NOMO-1 treated with DMSO at 0.1 percent for 48 hours (cell line): ENCODE measurements at regions not wholly inside any gene's neighbourhood (a gene's known extent, or its start where the extent isn't known, plus 50 kb on each side); places are given as distances from the start of the nearest gene placed in this dataset.
A peak's percentile ranks its signal among the peaks of the same experiment; 100 is the strongest.
"Not testable (repeated sequence)": the region's sequence is repeated elsewhere in the genome, so short reads cannot be mapped to it uniquely, and the experiment has no call there.

ENCODE experiments used
- DNase-seq: peaks from one replicate; lab custom pipeline; 2025; ENCODE audit not compliant: unreplicated experiment; lab: John Stamatoyannopoulos, UW

DNA sequence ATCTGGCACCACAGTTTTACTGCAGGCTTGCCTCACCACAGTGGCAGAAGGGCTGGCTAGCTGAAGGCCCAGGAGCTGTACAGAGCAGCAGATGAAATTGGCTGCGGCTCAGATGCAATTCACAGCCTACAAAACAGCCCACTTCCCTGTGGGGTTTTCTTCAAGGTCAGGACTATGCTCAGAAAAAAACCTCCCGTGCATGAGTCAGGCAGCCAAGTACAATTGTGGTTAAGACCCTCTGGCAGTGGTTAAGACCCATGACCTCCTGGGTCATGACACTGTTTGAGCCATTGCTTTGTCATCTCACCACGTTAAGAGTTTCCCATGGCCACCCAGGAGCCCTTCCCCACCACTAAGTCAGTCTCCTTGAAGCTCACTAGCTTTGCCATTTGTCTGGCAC, 276.3 kb downstream of the HNRNPD start:
- no peak for DNase-seq

DNA sequence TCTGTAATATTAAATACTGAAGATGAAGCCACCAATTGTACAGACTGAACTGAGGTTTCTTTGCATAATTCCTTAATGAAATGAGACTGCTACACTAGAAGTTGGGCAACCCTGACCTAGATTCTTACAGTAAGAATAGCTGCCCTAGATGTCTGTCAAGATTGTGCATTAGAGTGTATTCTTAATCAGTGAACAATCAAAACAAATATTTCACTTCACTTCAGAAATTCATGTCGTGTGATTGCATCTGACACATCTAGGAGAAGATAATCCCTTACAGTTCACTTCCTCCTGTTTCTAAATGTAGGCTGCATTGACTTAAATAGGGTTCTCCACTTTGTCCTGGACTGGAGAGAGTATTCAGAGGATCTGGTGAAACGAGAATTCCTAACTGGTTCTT, 283.1 kb downstream of the HNRNPD start:
- no peak for DNase-seq

DNA sequence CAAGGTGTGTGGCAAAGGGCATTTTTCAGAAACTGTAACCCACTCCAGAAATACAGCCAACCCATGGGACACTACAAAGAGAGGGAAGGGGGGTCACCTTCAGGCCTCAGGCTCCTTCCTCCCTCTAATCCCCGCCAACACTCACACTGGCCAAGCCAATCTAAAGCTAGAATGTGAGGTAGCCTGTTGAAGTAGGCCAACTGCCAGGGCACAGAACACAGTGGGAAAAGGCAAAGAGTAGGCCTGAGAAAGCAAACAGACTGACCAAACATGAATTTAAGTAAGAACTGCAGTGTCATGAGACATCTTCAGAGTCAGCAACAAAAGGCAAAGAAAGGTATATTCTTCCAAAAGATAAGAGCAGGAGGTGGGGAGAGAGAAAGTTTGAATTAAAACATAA, 289.0 kb downstream of the HNRNPD start:
- no peak for DNase-seq

DNA sequence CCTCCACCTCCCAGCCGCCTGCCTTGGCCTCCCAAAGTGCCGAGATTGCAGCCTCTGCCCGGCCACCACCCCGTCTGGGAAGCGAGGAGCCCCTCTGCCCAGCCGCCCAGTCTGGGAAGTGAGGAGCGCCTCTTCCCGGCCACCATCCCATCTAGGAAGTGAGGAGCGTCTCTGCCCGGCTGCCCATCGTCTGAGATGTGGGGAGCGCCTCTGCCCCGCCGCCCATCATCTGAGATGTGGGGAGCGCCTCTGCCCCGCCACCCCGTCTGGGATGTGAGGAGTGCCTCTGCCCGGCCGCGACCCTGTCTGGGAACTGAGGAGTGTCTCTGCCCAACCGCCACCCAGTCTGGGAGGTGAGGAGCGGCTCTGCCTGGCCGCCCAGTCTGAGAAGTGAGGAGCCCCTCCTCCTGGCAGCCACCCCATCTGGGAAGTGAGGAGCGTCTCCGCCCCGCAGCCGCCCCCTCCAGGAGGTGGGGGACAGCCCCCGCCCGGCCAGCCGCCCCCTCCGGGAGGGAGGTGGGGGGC, 296.3 kb downstream of the HNRNPD start:
- DNase-seq = not testable (repeated sequence)

DNA sequence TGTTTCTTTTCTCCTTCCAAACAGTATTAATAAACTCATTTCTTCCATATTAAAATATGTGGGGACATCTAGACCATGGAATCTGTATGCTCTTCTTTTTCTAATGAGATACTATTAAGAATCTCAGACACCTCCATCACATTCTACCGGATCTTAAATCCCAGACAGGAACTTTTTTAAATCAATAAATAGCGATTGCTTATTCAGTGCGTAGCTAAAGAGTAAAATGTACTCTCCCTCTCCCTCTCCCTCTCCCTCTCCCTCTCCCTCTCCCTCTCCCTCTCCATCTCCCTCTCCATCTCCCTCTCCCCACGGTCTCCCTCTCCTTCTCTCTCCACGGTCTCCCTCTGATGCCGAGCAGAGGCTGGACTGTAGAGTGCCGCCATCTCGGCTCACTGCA, 297.0 kb downstream of the HNRNPD start:
- DNase-seq = no peak

DNA sequence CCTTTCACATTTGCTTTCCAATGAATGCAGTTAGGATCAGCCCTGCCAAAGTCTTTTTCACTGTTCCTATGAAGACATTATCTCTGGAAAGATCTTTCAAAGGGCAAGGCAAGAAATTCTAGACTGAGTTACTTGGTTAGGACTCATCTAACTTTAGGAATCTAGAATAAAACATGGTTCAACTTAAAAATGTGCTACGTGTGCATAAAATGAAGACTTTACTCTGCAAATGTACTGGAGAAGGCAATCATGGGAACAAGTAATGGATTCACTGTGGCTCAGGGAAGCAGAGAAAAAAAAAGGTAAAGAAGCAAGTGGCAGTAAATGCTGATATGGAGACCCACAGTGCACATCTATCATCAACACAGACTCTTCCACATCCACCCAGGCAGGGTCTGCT, 297.4 kb downstream of the HNRNPD start:
- no peak for DNase-seq

DNA sequence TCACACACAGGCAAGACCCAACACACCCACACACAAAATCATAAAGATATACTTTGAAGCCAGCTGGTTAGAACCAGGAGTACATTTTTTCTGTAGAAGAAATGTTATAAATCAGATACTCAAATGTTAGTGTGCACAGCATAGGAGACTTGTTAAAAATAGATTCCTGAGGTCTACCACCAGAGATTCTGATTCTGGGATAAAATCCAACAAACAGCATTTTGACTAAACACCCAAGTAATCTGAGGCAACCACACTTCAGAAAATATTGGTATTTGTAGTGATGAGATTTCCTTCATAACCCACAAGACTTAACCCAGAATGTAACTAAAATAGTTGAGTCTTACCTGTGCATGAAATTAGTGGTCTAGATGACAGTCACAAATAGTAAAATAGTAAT, 301.8 kb downstream of the HNRNPD start:
- no peak for DNase-seq

DNA sequence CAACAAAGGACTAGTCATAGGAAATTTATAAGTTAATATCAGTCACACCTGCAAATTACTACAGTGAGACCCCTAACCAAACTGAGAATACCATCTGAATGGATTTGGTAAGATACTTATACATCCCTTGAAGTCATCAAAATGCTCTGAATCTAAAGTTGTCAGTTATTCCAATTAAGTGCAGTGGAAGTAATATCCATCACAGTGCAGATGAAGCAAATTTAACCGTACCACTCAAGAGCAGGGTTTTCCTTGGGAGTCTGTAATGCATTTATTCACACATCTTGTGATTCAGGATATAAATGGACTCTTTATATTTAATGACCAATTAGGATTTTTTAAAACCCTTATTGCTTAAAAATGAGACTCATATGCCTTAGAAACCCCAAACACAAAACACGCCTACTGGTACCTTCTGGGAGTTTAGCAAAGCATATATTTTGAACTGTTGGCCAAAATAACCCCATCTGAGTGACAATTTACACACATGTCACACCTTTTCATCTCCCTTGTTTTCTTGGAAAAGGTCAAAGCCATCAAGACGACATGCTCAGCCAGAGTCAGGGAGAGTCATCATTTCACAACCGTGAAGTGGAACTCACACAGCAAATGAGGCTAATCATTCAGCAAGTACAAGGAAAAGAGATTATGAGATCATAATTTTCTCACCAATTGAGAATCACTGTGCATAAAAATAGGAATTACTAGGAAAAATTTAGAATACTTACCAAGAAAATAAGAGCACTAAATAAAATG, 303.7 kb downstream of the HNRNPD start:
- DNase-seq = no peak

DNA sequence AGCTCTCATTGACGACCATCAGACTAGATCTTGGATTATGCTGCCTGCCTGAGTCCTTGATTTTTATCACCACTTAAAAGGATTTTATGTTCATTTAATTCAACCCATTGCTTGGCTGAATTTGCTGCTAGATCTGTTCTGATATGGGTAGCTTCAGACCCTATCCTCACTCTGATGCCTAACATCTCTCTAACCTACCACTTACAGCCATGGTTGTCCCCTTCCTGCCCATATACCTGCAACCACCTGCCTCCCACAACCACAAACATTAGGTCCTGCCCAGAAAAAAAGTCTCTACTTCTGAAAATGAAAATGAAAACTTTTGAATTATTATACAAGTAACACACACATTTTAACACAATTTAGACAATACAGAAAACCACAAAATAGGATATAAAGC, 310.8 kb downstream of the HNRNPD start:
- no peak for DNase-seq

DNA sequence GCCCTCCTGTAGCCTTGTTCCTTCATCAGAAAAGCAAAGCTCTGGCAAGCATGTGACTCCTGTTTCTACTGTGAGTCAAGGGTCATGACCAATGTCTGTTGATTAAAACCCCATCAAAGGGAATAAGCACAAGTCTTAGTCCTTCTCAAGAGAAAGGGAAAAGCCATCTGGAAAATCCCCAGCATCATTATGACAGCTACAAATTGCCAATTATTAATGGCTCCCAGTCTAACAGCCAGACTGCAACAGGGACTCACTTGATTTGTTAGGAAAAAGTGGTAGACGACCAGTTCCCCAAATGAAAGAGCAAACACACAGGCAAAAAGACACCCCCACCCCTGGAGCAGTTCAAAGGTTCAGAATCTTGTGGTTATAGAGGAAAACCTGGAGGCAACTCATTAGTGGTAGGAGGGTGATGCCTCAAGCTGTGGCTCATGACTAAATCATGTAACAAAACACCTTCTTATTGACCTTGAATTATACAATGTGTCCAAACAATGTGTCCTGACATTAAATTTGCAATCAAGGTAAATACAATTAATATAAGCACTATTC, 315.7 kb downstream of the HNRNPD start:
- DNase-seq = no peak

DNA sequence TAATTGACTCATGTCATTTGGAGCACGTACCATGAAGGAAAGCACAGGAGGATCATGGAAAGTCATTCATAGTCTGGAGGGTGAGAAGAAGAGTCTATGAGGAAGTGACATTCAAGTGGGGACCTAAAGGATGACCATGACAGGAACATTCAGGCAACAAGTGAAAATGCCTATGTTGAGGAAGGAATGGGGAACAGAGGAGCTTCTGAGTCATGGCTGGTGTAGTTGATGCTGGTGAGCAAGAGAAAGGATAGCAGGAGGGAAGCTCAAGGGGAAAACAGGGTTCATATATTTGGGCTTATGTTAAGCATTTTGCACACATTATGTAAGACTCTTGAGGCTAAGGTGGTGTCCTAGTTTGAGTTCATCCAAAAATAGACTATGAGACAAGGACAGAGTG, 318.6 kb downstream of the HNRNPD start:
- no peak for DNase-seq

DNA sequence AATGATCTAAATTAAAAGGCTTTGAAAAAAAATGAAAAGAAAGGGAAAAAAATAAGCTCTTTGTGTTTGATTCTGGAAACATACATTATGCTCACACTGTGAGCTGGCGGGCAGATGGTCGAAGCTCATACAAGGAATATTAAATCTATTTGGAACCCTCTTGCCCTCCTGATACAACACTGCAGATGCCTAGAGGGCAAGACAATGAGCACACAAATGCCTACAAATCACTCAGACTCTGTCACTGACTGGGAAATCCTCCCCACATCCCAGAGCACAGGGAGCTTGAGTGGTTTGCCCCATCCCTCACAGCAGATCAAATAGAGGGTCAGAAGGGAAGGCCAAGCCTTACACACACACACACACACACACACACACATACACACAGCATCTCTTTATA, 320.4 kb downstream of the HNRNPD start:
- DNase-seq = no peak

DNA sequence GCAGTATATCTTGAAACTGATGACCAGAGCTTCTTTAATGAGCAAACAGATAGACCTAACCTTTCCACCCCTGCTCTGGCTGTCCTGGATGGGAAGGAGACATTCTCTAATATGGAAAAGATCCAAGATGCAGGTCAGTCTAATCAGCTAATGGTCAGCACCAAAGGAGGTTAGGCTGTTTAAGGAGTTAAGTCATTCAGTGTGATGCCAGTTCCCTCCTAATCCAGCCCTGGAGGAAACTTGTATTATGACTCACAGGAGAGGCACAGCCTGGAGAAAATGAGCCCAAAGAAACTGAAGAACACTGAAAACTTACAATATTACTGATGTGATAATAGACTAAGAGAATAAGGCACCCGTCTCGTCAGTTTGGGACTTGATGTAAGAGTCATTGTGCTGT, 323.0 kb downstream of the HNRNPD start:
- DNase-seq = no peak

DNA sequence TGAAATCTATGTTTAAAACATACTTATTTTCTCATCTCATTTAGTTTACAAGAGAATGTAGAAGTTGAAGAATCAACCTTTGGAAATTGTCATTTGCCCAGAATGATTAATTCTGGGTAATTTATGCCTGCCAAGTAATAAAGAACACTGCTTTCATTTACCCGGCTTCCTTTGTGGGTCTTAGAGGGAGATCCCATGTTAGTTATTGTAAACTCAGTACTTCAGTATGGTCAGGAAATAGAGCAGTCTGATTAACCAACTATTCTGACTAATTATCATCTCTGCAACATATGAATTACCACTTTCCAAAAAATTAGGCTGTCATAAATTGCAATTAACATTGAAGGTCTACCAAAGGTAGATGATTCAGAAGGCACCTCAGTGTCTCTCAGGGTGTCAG, 324.5 kb downstream of the HNRNPD start:
- DNase-seq = no peak

DNA sequence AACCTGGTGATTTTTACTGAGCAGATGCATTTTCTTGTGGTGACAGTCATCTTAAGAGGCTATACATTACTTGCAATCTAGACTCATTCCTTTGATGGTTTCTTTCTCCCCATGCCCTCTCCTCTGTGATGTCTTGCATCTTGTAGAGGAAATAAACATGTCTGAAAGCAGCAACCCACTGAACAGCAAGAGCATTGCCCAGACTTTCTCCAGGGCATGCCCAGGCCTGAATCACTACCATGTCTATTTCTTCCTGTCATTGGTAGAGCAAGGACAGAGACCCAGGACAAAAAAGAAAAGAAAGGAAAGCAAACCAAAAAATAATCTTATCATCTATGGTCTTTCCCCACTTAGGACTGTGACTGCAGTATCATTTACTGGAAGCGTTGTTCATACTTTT, 326.1 kb downstream of the HNRNPD start:
- no peak for DNase-seq

DNA sequence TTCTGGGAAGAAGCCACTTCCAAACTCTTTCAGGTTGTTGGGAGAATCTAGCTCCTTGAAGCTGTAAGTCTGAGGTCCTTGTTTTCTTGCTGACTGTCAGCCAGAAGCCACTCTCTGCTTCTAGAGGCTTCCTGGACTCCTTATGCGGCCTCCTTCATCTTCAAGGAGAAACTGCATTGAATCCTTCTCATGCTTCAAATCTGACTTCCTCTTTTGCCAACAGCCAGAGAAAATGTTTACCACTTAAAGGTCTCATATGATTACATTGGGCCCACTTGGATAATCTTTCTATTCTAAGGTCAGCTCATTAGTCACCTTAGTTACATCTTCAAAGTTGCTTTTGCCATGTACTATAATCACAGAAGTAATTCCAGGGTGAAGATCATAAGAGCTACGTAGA, 327.0 kb downstream of the HNRNPD start:
- DNase-seq = no peak

DNA sequence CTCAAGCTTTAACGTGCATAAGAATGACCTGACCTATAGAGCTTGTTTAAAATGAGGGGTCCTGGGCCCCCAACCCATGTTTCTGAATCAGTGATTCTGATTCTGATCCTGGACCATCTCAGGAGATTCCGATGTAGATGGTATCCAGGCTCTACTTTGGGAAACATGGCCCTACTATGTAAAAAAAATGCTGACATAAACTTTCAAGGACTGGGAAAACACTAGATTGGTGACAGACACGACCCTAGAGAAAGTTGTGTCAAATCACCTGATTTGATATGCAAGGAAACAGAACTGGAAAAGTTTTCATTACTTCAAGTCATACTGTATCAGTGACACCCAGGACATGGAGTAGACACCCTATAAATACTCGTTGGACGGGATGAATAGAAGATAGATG, 328.5 kb downstream of the HNRNPD start:
- DNase-seq = no peak

DNA sequence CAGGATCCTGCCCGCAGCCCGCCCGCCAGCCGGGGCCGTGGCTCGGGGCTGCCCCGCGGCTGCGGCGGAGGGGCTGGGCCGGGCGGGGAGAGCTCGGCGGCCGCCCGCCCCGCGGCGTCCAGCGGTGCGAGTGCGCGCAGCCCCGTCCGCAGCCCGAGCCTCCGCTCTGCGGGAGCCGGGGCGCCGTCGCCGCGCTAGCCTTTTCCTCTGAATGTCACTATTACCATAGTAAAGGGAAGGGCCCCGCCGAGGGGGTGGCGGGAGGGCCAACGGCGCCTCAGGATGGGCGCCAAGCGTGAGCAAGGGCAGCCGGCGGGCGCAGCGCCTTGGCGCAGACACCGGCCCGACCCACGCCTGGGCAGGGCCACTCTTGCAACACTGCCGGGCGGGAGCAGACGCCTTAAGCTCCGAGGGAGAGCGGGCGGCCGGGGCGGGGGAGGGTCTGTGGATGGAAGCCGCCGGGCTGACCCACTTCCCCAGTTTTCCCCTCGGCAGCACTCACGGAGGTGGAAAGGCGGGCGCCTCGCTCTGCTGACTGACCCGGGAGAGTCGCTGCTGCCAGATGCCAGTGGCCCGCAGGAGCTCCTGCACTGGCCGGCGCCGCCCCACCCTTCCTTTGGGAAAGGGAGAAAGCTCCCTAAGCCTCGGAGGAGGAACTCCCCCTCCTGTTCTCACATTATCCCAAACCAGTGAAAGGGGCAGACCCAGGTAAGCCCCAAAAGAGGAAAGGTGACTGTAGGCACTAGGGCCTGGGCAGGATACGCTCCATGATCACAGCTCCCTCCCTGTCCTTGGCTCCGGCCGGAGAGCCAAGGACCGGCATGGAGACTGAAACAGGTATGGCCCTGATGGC, 329.4 kb downstream of the HNRNPD start:
- DNase-seq = peak; percentile 32

DNA sequence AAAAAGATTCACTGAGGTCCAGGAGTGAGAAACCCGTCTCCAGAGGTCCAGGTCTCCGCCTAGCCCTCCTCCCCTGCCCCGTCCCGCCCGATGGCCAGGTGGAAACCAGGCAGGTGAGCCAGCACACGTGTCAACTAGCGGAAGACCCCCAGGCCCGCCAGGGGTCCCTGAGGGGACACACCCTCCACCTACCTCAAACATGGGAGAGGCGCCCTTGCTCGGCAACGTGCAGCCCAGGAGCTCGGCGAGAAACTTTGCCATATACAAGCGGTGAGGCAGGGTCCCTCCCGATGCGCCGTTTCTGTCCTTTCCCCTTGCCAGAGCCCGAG, 330.0 kb downstream of the HNRNPD start:
- DNase-seq = no peak

DNA sequence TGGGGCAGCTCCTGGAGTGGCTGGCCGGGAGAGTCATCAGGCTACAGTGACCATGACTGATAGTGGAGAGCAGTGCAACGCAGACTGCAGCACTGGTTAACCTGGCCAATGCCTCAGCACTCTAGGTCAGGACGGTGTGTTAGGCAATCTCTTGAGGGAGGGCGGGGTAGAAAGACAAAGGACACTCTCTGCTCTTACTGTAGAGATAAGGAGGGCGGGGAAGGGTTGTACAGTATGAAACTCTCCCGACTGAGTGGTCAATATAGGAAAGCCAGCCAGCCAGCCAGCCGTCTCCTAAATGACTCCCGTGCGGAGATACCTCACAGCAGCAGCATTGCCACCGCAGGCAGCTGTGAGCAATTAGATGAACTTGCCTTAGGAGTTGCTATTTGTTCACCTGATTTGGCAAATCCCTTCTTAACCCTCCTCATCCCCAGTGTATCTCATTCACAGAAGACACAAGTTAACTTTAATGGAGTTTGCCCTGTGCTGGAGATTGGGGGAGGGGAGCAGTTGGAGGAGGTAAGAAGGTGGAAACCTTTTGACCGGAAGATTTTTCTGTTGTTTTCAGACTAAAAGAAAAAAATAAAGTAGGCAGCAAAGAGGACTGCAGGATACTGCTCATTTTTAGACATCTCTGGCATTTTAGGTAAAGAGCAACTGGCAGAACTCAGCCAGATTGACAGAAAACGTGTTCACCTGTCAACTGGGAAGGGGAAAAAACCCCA, 330.5 kb downstream of the HNRNPD start:
- DNase-seq = no peak

DNA sequence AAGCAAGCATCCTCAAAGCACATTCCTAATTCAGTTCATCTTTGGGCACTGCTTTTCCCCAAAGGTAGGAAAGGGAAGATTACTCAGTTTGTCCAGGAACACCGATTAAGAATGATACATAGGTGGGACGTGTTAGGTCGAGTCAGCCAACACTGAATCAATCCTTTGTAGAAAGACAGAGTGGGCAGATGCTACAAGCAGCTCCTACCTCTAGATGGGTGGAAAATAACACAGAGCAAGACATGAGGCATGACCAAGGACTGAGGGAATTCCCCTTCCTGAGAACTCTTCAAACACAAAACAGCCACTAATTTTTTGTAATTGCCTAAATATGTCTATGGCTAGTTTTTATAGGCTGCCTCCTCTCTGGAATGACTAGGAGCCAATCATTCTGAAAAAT, 331.7 kb downstream of the HNRNPD start:
- DNase-seq = no peak
